GM12878 (cell line): ENCODE measurements at regions not wholly inside any gene's neighbourhood (a gene's known extent, or its start where the extent isn't known, plus 50 kb on each side); places are given as distances from the start of the nearest gene placed in this dataset.

Source experiments
- CEBPB ChIP-seq, 2 experiments: fragments of 150-350 bp in 1 of 2; IDR thresholded peaks; 2 replicates each; pipeline ENCODE4 v1.6.1; 2012 to 2014; ENCODE audit warnings: low read depth in 2 of 2, low read length in 2 of 2, borderline replicate concordance in 1 of 2, inconsistent platforms in 1 of 2
- CHD1 ChIP-seq: IDR thresholded peaks from 2 replicates; pipeline ENCODE4 v1.6.1; 2012; ENCODE audit warnings: low read depth, low read length, improper control_type of control experiment
- CHD4 ChIP-seq: fragments of 200-600 bp; sonication (generic); IDR thresholded peaks from 2 replicates; pipeline ENCODE4 v1.6.1; 2016; ENCODE audit warnings: mild to moderate bottlenecking
- CTCF ChIP-seq, 3 experiments: IDR thresholded peaks in 2 of 3; conservative IDR thresholded peaks in 1 of 3; 2 replicates each; pipeline ENCODE4 v1.5.1; 2011; ENCODE audit warnings: low read depth in 3 of 3, low read length in 3 of 3, mild to moderate bottlenecking in 3 of 3, control low read depth in 2 of 3, moderate library complexity in 2 of 3, inconsistent platforms in 1 of 3, mixed read lengths in 1 of 3; ENCODE audit not compliant: control insufficient read depth in 2 of 3, insufficient read depth in 1 of 3; ENCODE audit errors: extremely low read depth in 1 of 3
- EGR1 ChIP-seq, 2 experiments: IDR thresholded peaks; 1 replicate in 1 of 2; 2 replicates in 1 of 2; pipeline ENCODE4 v1.6.1; 2011 to 2012; ENCODE audit warnings: low read depth in 2 of 2, low read length in 2 of 2, borderline replicate concordance in 1 of 2, mild to moderate bottlenecking in 1 of 2, moderate library complexity in 1 of 2
- EP300 ChIP-seq, 2 experiments: fragments of 150-350 bp in 1 of 2; IDR thresholded peaks; 2 replicates each; pipeline ENCODE4 v1.6.1; 2011 to 2012; ENCODE audit warnings: low read depth in 2 of 2, low read length in 2 of 2, borderline replicate concordance in 1 of 2, improper control_type of control experiment in 1 of 2, inconsistent platforms in 1 of 2; ENCODE audit not compliant: control insufficient read depth in 1 of 2
- NFYB ChIP-seq: IDR thresholded peaks from 2 replicates; pipeline ENCODE4 v1.6.1; 2011; ENCODE audit warnings: low read depth, mild to moderate bottlenecking, low read length, improper control_type of control experiment, moderate library complexity; ENCODE audit not compliant: insufficient read depth
- POLR2A ChIP-seq: IDR thresholded peaks from 2 replicates; pipeline ENCODE4 v1.6.1; 2011; ENCODE audit warnings: low read depth, mild to moderate bottlenecking, low read length
- RELA ChIP-seq: fragments of 450-650 bp; IDR thresholded peaks from 2 replicates; pipeline ENCODE4 v1.8.0; 2014; ENCODE audit warnings: borderline replicate concordance; ENCODE audit not compliant: partially characterized antibody
- RFX5 ChIP-seq: IDR thresholded peaks from 2 replicates; pipeline ENCODE4 v1.6.1; 2011; ENCODE audit warnings: low read depth, low read length, improper control_type of control experiment
- SIN3A ChIP-seq: IDR thresholded peaks from 2 replicates; pipeline ENCODE4 v1.6.1; 2012; ENCODE audit warnings: low read depth, low read length, improper control_type of control experiment
- ZNF274 ChIP-seq: IDR thresholded peaks from one replicate; pipeline ENCODE4 v1.8.0; 2011; ENCODE audit not compliant: insufficient read length, insufficient read depth

- TF ChIP-seq CTCF (IDR thresholded peaks at IDR 0.05 in 2 of 3, conservative IDR thresholded peaks at IDR 0.05 in 1 of 3; ENCODE audit: control insufficient read depth in 2 of 3, extremely low read depth in 1 of 3, insufficient read depth in 1 of 3, low read depth in 3 of 3, low read length in 3 of 3) = no peak
- no peak for TF ChIP-seq EGR1 (IDR thresholded peaks at IDR 0.05; ENCODE audit: borderline replicate concordance in 1 of 2, low read depth in 2 of 2, low read length in 2 of 2)
- no peak for TF ChIP-seq CHD4
- TF ChIP-seq POLR2A = no peak
- no peak for TF ChIP-seq NFYB
- no peak for TF ChIP-seq SIN3A
- no peak for TF ChIP-seq ZNF274
- no peak for TF ChIP-seq RELA
- no peak for TF ChIP-seq RFX5
- TF ChIP-seq EP300 (IDR thresholded peaks at IDR 0.05; ENCODE audit: borderline replicate concordance in 1 of 2, control insufficient read depth in 1 of 2, low read depth in 2 of 2, low read length in 2 of 2) = no peak
- TF ChIP-seq CEBPB (IDR thresholded peaks at IDR 0.05; ENCODE audit: borderline replicate concordance in 1 of 2, low read depth in 2 of 2, low read length in 2 of 2) = no peak
- TF ChIP-seq CHD1 = no peak
Measured at GRCh38 chr15:19899021-19899824, 642.4 kb downstream of the GOLGA6L6 start.
